Karpas-422 (cell line): ENCODE measurements at regions not wholly inside any gene's neighbourhood (a gene's known extent, or its start where the extent isn't known, plus 50 kb on each side); places are given as distances from the start of the nearest gene placed in this dataset.

ENCODE experiments used
- DNase-seq: peaks from one replicate; pipeline ENCODE4 v3.0.0-alpha.2; 2015
- H2AFZ ChIP-seq: fragments of 200-600 bp; sonication (generic); 2 replicates; pipeline ENCODE4 v1.6.1; 2014; ENCODE audit warnings: antibody characterized with exemption, low read length, mixed read lengths
- H3K27ac ChIP-seq: fragments of 200-600 bp; sonication (generic); 2 replicates; pipeline ENCODE4 v1.5.1; 2014; ENCODE audit warnings: mild to moderate bottlenecking, low read length, moderate library complexity
- H3K27me3 ChIP-seq: fragments of 200-600 bp; sonication (generic); 2 replicates; pipeline ENCODE4 v1.6.1; 2014; ENCODE audit warnings: low read length, mixed read lengths
- H3K36me3 ChIP-seq: fragments of 200-600 bp; sonication (generic); 2 replicates; pipeline ENCODE4 v1.6.1; 2014; ENCODE audit warnings: low read length, mixed read lengths; ENCODE audit not compliant: insufficient read depth
- H3K4me1 ChIP-seq: fragments of 200-600 bp; sonication (generic); 2 replicates; pipeline ENCODE4 v1.6.1; 2014; ENCODE audit warnings: mild to moderate bottlenecking, low read length, mixed read lengths
- H3K4me2 ChIP-seq: fragments of 200-600 bp; sonication (generic); 2 replicates; pipeline ENCODE4 v1.6.1; 2014; ENCODE audit warnings: low read length, low read depth, mild to moderate bottlenecking; ENCODE audit not compliant: poor library complexity, severe bottlenecking
- H3K4me3 ChIP-seq: fragments of 200-600 bp; sonication (generic); 2 replicates; pipeline ENCODE4 v1.5.1; 2014; ENCODE audit warnings: mild to moderate bottlenecking, antibody characterized with exemption, low read length, mixed read lengths
- H3K79me2 ChIP-seq: fragments of 200-600 bp; sonication (generic); 2 replicates; pipeline ENCODE4 v1.6.1; 2014; ENCODE audit warnings: mild to moderate bottlenecking, low read length, mixed read lengths
- H3K9ac ChIP-seq: fragments of 200-600 bp; sonication (generic); 2 replicates; pipeline ENCODE4 v1.6.0; 2014; ENCODE audit warnings: low read length
- H3K9me2 ChIP-seq: fragments of 200-600 bp; sonication (generic), shearing (Covaris generic); replicated peaks from 2 replicates; pipeline ENCODE4 v1.6.0; 2014; ENCODE audit warnings: mild to moderate bottlenecking, low read length, moderate library complexity; ENCODE audit not compliant: insufficient read depth
- H3K9me3 ChIP-seq: fragments of 300-700, 200-600 bp; sonication (generic); 2 replicates; pipeline ENCODE4 v1.6.1; 2014; ENCODE audit warnings: low read length, mixed read lengths
- H4K20me1 ChIP-seq: fragments of 200-600 bp; sonication (generic); 2 replicates; pipeline ENCODE4 v1.6.1; 2014; ENCODE audit warnings: mild to moderate bottlenecking, antibody characterized with exemption, low read length, low read depth; ENCODE audit not compliant: insufficient read depth

- Histone ChIP-seq H3K36me3 (no peaks in the 10 kb centered on the region), H3K9me2 (no peaks in the 10 kb centered on the region), H3K9me3 (no peaks in the 10 kb centered on the region), H3K9ac (no peak overlapping the region), H4K20me1 (no peaks in the 10 kb centered on the region), H2AFZ (no peak overlapping the region), H3K79me2 (no peaks in the 10 kb centered on the region), H3K4me2 (no peak overlapping the region), H3K27me3 (no peaks in the 10 kb centered on the region), H3K4me3 (no peak overlapping the region), H3K27ac (no peak overlapping the region), H3K4me1 (no peaks in the 10 kb centered on the region)
- DNase-seq: no peak
These were observed 99.5 kb upstream of the TSPAN2 start for GRCh38 chr1:115188680-115189395.

- Histone ChIP-seq H3K27me3 (no peaks in the 10 kb centered on the region), H3K4me1 (no peaks in the 10 kb centered on the region), H3K9me2 (no peaks in the 10 kb centered on the region), H3K9me3 (no peaks in the 10 kb centered on the region), H3K27ac (no peak overlapping the region), H3K4me3 (no peak overlapping the region), H2AFZ (no peak overlapping the region), H3K36me3 (no peaks in the 10 kb centered on the region), H3K79me2 (no peaks in the 10 kb centered on the region), H3K4me2 (no peak overlapping the region), H3K9ac (no peak overlapping the region), H4K20me1 (no peaks in the 10 kb centered on the region)
- no peak for DNase-seq
These were observed 97.5 kb upstream of the TSPAN2 start for GRCh38 chr1:115186711-115187265.

GRCh38 chr1:115185336-115185735, 96.0 kb upstream of the TSPAN2 start:
- no peaks in the 10 kb centered on the region for H3K9me3 ChIP-seq
- H3K4me1 ChIP-seq: no peaks in the 10 kb centered on the region
- no peak overlapping the region for H3K4me3 ChIP-seq
- no peaks in the 10 kb centered on the region for H4K20me1 ChIP-seq
- no peaks in the 10 kb centered on the region for H3K79me2 ChIP-seq
- no peak overlapping the region for H2AFZ ChIP-seq
- H3K9ac ChIP-seq: no peak overlapping the region
- peak overlapping the region; percentile 19 for H3K4me2 ChIP-seq
- H3K27me3 ChIP-seq: no peaks in the 10 kb centered on the region
- no peak for DNase-seq
- H3K36me3 ChIP-seq: no peaks in the 10 kb centered on the region
- no peaks in the 10 kb centered on the region for H3K9me2 ChIP-seq
- H3K27ac ChIP-seq: no peak overlapping the region

GRCh38 chr1:115184951-115185331, 95.6 kb upstream of the TSPAN2 start:
- Histone ChIP-seq H3K4me2 (peak overlapping the region; percentile 19), H3K4me1 (no peaks in the 10 kb centered on the region), H3K27me3 (no peaks in the 10 kb centered on the region), H3K27ac (no peak overlapping the region), H3K9me3 (no peaks in the 10 kb centered on the region), H3K36me3 (no peaks in the 10 kb centered on the region), H4K20me1 (no peaks in the 10 kb centered on the region), H3K9me2 (no peaks in the 10 kb centered on the region), H3K79me2 (no peaks in the 10 kb centered on the region), H3K4me3 (no peak overlapping the region), H3K9ac (no peak overlapping the region), H2AFZ (peak overlapping the region; percentile 43; the same call in 1 of the 2 replicates)
- no peak for DNase-seq

GRCh38 chr1:115184260-115184950, 95.1 kb upstream of the TSPAN2 start:
- no peaks in the 10 kb centered on the region for H3K27me3 ChIP-seq
- no peaks in the 10 kb centered on the region for H3K79me2 ChIP-seq
- no peak overlapping the region for H3K27ac ChIP-seq
- H3K4me3 ChIP-seq: no peak overlapping the region
- peak overlapping the region; percentile 19 for H3K4me2 ChIP-seq
- peak overlapping the region; percentile 43; the same call in 1 of the 2 replicates for H2AFZ ChIP-seq
- no peak overlapping the region for H3K9ac ChIP-seq
- no peaks in the 10 kb centered on the region for H3K9me2 ChIP-seq
- no peaks in the 10 kb centered on the region for H3K36me3 ChIP-seq
- no peaks in the 10 kb centered on the region for H3K4me1 ChIP-seq
- DNase-seq: no peak
- H4K20me1 ChIP-seq: no peaks in the 10 kb centered on the region
- no peaks in the 10 kb centered on the region for H3K9me3 ChIP-seq

- H3K27ac ChIP-seq: no peak overlapping the region
These were observed 94.5 kb upstream of the TSPAN2 start for GRCh38 chr1:115183721-115184259.

GRCh38 chr1:115183158-115183557, 93.9 kb upstream of the TSPAN2 start:
- Histone ChIP-seq H3K27ac (no peak overlapping the region), H3K36me3 (no peaks in the 10 kb centered on the region), H4K20me1 (no peaks in the 10 kb centered on the region), H2AFZ (no peak overlapping the region), H3K9ac (no peak overlapping the region), H3K27me3 (no peaks in the 10 kb centered on the region), H3K4me2 (no peak overlapping the region), H3K79me2 (no peaks in the 10 kb centered on the region), H3K9me2 (no peaks in the 10 kb centered on the region), H3K4me3 (no peak overlapping the region), H3K9me3 (no peaks in the 10 kb centered on the region), H3K4me1 (no peaks in the 10 kb centered on the region)
- no peak for DNase-seq

More at GRCh38 chr1:115183721-115184259, 94.5 kb upstream of the TSPAN2 start:
- Histone ChIP-seq H2AFZ (no peak overlapping the region), H3K4me1 (no peaks in the 10 kb centered on the region), H4K20me1 (no peaks in the 10 kb centered on the region), H3K9ac (no peak overlapping the region), H3K4me3 (no peak overlapping the region), H3K9me2 (no peaks in the 10 kb centered on the region), H3K79me2 (no peaks in the 10 kb centered on the region), H3K36me3 (no peaks in the 10 kb centered on the region), H3K9me3 (no peaks in the 10 kb centered on the region), H3K4me2 (no peak overlapping the region), H3K27me3 (no peaks in the 10 kb centered on the region)
- DNase-seq: no peak

GRCh38 chr1:115182012-115182715, 92.9 kb upstream of the TSPAN2 start:
- H3K36me3 ChIP-seq: no peaks in the 10 kb centered on the region
- H3K9me3 ChIP-seq: no peaks in the 10 kb centered on the region
- H3K9me2 ChIP-seq: no peaks in the 10 kb centered on the region
- no peaks in the 10 kb centered on the region for H3K79me2 ChIP-seq
- no peak overlapping the region for H2AFZ ChIP-seq
- no peak for DNase-seq
- H3K9ac ChIP-seq: no peak overlapping the region
- no peak overlapping the region for H3K27ac ChIP-seq
- no peak overlapping the region for H3K4me3 ChIP-seq
- H4K20me1 ChIP-seq: no peaks in the 10 kb centered on the region
- no peak overlapping the region for H3K4me2 ChIP-seq
- no peaks in the 10 kb centered on the region for H3K4me1 ChIP-seq
- H3K27me3 ChIP-seq: no peaks in the 10 kb centered on the region
